ENCODE measurements at regions not wholly inside any gene's neighbourhood (a gene's known extent, or its start where the extent isn't known, plus 50 kb on each side); places are given as distances from the start of the nearest gene placed in this dataset.

DNA sequence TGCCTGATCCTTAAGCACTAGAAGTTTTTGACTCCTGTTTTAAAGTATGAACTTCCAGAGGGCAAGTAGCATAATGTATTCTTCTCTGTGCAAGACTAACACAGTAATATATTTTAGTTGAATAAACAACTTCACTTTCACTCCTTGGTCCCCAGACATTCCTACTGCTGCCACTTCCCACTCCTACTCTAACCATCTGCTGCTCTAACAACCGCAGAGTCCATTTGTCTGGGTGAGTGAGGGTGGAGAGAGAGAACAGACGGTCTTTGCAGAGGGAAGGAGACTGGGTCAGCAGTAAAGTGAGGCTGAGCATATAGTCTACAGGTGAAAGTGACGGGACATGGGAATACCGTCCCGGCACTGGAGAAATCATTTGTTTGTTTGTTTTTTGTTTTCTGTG lies 301.0 kb upstream of the SLCO3A1 start:
- Histone ChIP-seq H3K9ac (ENCODE audit: low read depth in 1 of 2, low read length in 2 of 2) (no peak overlapping the region), H3K27me3 (ENCODE audit: control insufficient read depth in 4 of 4, insufficient read depth in 4 of 4, low read length in 3 of 4) (no peaks in the 10 kb centered on the region), H3K4me3 (ENCODE audit: low read depth in 1 of 3, low read length in 3 of 3) (no peak overlapping the region), H3K27ac (ENCODE audit: low read depth in 1 of 2, low read length in 2 of 2) (no peak overlapping the region), H3K4me1 (ENCODE audit: control insufficient read depth in 4 of 4, insufficient read depth in 4 of 4, low read length in 3 of 4) (no peaks in the 10 kb centered on the region), H3K36me3 (ENCODE audit: control insufficient read depth in 4 of 4, insufficient read depth in 3 of 4, low read depth in 1 of 4, low read length in 3 of 4) (no peaks in the 10 kb centered on the region), H3K9me3 (ENCODE audit: control insufficient read depth in 4 of 4, low read length in 3 of 4) (no peaks in the 10 kb centered on the region)
- DNase-seq (ENCODE audit: low spot score): no peak
- TF ChIP-seq EGR1 (IDR thresholded peaks at IDR 0.05; ENCODE audit: low read depth in 2 of 2): no peak
- 96% methylated on average over 5 of the region's 5 CpGs for WGBS

DNA sequence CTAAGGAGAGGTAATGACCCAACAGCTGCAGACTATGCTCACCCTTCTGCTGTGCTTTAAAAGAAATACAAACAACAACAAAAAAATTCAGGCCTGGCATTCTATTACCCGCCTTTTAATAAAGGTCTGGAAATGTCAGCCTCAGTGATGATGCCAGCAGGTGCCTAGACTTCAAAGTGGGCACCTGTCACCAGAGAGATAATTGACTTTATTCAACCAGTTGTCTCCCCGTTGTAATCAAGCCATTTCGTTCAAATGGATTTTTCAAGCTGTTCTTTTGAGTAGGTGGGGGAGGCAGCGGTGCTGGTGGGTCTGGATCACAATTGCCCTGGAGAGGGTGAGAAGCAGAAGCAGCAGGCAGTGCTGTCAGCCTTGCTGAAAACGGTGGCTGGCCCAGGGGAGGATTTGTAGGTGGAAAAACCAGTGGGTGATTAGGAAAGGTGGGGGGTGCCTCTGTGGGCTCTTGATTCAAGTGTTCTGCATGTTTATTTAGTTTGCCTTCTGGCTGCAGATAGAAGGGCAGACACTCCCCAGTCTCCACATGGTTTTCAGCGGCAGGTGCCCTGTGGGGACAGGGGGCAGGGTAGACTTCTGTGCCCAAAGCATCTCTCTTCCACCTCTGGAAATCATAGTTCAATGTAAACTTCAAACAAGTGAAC lies 300.2 kb upstream of the SLCO3A1 start:
- Histone ChIP-seq H3K4me3 (ENCODE audit: low read depth in 1 of 3, low read length in 3 of 3) (no peak overlapping the region), H3K36me3 (ENCODE audit: control insufficient read depth in 4 of 4, insufficient read depth in 3 of 4, low read depth in 1 of 4, low read length in 3 of 4) (no peaks in the 10 kb centered on the region), H3K4me1 (ENCODE audit: control insufficient read depth in 4 of 4, insufficient read depth in 4 of 4, low read length in 3 of 4) (no peaks in the 10 kb centered on the region), H3K27ac (ENCODE audit: low read depth in 1 of 2, low read length in 2 of 2) (no peak overlapping the region), H3K9me3 (ENCODE audit: control insufficient read depth in 4 of 4, low read length in 3 of 4) (no peaks in the 10 kb centered on the region), H3K27me3 (ENCODE audit: control insufficient read depth in 4 of 4, insufficient read depth in 4 of 4, low read length in 3 of 4) (no peaks in the 10 kb centered on the region), H3K9ac (ENCODE audit: low read depth in 1 of 2, low read length in 2 of 2) (no peak overlapping the region)
- TF ChIP-seq, protein P1, sequence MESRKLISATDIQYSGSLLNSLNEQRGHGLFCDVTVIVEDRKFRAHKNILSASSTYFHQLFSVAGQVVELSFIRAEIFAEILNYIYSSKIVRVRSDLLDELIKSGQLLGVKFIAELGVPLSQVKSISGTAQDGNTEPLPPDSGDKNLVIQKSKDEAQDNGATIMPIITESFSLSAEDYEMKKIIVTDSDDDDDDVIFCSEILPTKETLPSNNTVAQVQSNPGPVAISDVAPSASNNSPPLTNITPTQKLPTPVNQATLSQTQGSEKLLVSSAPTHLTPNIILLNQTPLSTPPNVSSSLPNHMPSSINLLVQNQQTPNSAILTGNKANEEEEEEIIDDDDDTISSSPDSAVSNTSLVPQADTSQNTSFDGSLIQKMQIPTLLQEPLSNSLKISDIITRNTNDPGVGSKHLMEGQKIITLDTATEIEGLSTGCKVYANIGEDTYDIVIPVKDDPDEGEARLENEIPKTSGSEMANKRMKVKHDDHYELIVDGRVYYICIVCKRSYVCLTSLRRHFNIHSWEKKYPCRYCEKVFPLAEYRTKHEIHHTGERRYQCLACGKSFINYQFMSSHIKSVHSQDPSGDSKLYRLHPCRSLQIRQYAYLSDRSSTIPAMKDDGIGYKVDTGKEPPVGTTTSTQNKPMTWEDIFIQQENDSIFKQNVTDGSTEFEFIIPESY (IDR thresholded peaks at IDR 0.05): no peak
- TF ChIP-seq YY1 (IDR thresholded peaks at IDR 0.05) (no peak), FOXA1 (IDR thresholded peaks at IDR 0.05) (no peak), TAF1 (conservative IDR thresholded peaks at IDR 0.05) (no peak)
- 74% methylated on average over 6 of the region's 6 CpGs for WGBS
- DNase-seq (ENCODE audit: low spot score): no peak

DNA sequence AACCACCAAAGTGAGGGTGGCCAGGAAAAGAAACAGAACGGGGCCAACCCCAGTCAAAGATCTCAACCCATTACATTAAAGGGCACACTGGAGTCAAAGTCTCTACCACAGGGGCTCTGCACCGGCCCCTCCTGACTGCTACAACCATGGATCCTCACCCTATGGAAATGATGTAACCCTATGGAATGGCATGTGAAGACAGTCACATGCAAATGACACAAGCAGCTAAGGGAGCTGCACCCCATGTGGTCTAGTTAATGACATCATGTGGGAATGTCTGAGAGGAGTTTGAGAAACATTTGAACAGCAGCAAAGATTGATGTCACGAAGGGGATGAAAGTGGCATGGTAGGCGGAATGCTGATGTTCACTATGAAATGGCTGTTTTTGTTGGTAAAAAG lies 298.2 kb upstream of the SLCO3A1 start:
- no peak for TF ChIP-seq FOXA1 (IDR thresholded peaks at IDR 0.05)
- no peak for TF ChIP-seq HNF4G (IDR thresholded peaks at IDR 0.05)
- TF ChIP-seq RXRA (IDR thresholded peaks at IDR 0.05): no peak
- no peak for TF ChIP-seq GABPA (IDR thresholded peaks at IDR 0.05 in 1 of 2, conservative IDR thresholded peaks at IDR 0.05 in 1 of 2)
- TF ChIP-seq, protein P2, sequence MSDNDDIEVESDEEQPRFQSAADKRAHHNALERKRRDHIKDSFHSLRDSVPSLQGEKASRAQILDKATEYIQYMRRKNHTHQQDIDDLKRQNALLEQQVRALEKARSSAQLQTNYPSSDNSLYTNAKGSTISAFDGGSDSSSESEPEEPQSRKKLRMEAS (IDR thresholded peaks at IDR 0.05): no peak
- TF ChIP-seq TAF1 (conservative IDR thresholded peaks at IDR 0.05): no peak
- TF ChIP-seq, protein P3, sequence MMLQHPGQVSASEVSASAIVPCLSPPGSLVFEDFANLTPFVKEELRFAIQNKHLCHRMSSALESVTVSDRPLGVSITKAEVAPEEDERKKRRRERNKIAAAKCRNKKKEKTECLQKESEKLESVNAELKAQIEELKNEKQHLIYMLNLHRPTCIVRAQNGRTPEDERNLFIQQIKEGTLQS (IDR thresholded peaks at IDR 0.05): no peak
- no peak for TF ChIP-seq JUND (IDR thresholded peaks at IDR 0.05)
- TF ChIP-seq YY1 (IDR thresholded peaks at IDR 0.05): no peak
- no peak for TF ChIP-seq RAD21 (IDR thresholded peaks at IDR 0.05)
- TF ChIP-seq NR2F2 (IDR thresholded peaks at IDR 0.05): no peak
- TF ChIP-seq, protein P4, sequence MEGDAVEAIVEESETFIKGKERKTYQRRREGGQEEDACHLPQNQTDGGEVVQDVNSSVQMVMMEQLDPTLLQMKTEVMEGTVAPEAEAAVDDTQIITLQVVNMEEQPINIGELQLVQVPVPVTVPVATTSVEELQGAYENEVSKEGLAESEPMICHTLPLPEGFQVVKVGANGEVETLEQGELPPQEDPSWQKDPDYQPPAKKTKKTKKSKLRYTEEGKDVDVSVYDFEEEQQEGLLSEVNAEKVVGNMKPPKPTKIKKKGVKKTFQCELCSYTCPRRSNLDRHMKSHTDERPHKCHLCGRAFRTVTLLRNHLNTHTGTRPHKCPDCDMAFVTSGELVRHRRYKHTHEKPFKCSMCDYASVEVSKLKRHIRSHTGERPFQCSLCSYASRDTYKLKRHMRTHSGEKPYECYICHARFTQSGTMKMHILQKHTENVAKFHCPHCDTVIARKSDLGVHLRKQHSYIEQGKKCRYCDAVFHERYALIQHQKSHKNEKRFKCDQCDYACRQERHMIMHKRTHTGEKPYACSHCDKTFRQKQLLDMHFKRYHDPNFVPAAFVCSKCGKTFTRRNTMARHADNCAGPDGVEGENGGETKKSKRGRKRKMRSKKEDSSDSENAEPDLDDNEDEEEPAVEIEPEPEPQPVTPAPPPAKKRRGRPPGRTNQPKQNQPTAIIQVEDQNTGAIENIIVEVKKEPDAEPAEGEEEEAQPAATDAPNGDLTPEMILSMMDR (IDR thresholded peaks at IDR 0.05; ENCODE audit: low read depth, low read length, missing input control): no peak
- TF ChIP-seq EGR1 (IDR thresholded peaks at IDR 0.05; ENCODE audit: low read depth in 2 of 2): no peak
- TF ChIP-seq, protein P1 (IDR thresholded peaks at IDR 0.05): no peak
- no peak for TF ChIP-seq SP1 (IDR thresholded peaks at IDR 0.05)
- TF ChIP-seq HNF4A (conservative IDR thresholded peaks at IDR 0.05): no peak
- H3K36me3 ChIP-seq (ENCODE audit: control insufficient read depth in 4 of 4, insufficient read depth in 3 of 4, low read depth in 1 of 4, low read length in 3 of 4): no peaks in the 10 kb centered on the region
- H3K4me1 ChIP-seq (ENCODE audit: control insufficient read depth in 4 of 4, insufficient read depth in 4 of 4, low read length in 3 of 4): no peaks in the 10 kb centered on the region
- DNase-seq (ENCODE audit: low spot score): no peak
- H3K27me3 ChIP-seq (ENCODE audit: control insufficient read depth in 4 of 4, insufficient read depth in 4 of 4, low read length in 3 of 4): no peaks in the 10 kb centered on the region
- WGBS: 97% methylated on average over 4 of the region's 4 CpGs
- no peaks in the 10 kb centered on the region for H3K9me3 ChIP-seq (ENCODE audit: control insufficient read depth in 4 of 4, low read length in 3 of 4)
- H3K9ac ChIP-seq (ENCODE audit: low read depth in 1 of 2, low read length in 2 of 2): no peak overlapping the region
- H3K4me3 ChIP-seq (ENCODE audit: low read depth in 1 of 3, low read length in 3 of 3): no peak overlapping the region
- no peak overlapping the region for H3K27ac ChIP-seq (ENCODE audit: low read depth in 1 of 2, low read length in 2 of 2)
